ENCODE measurements at regions not wholly inside any gene's neighbourhood (a gene's known extent, or its start where the extent isn't known, plus 50 kb on each side); places are given as distances from the start of the nearest gene placed in this dataset.

DNA sequence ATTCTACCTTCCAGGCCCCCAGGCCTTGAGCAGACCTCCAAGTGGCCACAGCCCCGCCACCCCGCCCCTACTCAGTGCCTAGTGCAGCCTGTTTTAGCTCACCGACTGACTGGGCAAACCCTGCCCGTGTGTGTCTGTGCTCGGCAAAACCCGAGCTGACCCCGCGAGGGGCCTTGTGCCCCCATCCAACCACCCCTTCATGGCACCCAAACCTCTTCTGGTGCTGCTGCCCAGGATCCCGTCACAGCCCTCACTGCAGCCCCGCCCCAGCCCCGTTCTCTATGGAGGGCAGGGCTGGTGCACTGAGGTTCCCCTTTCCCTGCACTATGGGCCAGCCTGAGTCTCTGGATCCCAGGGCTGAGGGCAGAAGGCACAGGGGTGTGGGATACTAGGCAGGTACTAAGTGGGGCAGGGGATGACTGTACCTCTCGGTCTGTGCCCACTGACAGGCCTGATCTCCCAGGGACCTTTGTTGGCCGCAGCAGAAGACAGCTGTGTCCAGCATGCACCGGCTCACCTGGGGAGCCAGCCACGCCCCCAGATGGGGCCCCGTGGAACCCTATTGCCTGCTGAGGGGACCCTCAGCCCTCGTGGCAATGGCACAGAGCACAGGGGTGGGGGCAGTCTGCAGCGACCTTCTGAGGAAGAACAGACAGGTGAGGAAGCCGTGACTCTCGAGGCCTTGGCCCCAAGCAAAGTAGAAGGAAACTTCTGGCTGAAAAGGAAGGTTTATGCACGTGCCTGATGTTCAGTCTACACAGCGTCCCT is 69.9 kb upstream of the OTOS start:
- no peak for DNase-seq

- DNase-seq = no peak
Measured at GRCh38 chr2:240211096-240211495, 70.6 kb upstream of the OTOS start.

DNA sequence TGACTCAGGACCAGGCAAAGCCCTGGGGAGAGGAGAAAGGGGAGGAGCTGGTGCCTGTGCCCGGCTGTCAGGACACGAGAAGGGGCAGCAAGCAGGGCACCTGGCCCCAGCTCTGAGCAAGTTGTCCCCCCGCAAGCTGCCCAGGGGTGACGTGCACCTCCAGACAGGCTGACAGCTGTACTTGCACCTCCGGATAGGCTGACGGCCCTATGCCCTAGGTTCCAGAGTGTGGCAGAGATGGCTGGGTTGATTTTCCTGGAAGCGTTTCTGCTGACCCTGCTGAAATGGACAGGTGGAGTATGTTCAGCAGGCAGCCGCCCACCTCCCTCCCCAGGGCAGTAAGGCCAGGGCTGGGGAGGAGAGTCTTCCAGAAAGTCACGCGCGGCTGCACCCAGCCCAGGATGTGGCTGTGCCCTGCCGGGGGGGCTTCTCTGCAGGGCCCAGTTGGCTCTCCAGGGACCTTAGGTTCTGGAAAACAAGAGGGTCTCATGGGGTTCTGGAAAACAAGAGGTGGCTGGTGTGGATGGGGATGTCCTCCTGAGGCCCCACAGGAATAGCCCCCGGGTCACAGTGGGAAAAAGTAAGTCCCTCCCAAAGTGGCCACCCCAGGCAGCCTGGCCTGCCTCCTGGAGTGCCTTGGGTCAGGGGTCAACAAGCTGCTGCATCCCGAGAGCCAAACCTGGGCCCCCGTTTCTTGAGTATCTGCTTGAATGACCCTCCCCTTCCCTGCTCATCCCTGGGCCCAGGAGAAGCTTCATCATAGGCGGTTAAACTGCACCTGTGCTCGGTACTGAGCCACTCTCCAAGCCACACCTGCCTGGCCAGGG is 71.4 kb upstream of the OTOS start:
- no peak for DNase-seq

GRCh38 chr2:240212425-240213225 is 72.2 kb upstream of the OTOS start:
- DNase-seq = no peak

DNA sequence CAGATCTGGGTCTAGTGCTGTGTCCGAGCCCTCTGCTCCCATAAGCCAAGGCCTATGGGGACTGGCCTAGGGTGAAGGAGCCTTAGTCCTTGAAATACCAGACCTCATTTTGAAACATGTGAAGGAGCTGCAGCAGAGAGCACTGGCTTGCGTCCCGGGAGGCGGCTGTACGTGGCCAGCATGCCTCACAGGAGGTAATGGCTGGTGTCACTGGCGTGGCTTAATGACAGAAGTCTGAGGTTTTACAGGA is 72.7 kb upstream of the OTOS start:
- DNase-seq = no peak

GRCh38 chr2:240213476-240214421 is 73.3 kb upstream of the OTOS start:
- no peak for DNase-seq

DNA sequence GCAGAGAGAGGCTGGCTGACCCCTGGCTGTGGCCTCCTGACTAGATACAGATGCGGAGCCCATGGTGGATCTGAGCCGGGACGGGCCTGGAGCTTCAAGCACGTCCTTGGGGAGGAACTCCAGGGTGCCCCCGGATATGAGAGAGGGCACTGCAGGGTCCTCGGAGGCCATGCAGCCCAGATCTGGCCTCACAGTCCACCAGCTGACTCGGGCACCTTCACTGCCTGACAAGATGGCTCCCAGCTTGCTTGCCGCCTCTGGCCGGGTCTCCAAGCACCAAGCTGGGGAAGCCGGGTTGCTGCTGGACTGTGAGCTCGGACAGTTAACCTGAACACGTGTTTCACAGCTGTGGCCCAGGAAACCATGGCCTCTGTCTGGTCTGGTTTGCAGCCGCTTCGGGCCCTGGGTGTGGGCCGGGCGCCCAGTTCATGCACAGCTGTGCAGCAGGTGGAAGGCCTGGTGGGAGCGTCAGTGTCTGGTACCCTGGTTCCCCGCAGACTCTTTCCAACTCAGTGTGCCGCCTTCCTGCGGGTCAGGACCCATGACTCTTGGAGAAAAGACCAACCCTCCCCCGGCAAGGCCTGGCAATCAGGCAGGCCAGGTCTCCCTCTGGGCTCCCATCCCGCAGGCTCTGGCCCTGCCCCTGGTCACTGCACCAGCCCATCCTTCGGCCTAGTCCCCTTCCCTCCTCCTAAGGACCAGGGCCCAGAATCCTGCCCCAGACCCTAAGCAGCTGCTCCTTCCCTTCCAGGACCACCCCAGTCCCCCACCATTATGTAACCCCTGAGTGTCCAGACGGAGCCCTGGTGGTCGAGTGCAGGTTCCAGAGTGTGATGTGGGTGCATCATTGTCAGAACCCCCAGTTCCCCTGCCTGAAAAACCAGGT is 74.6 kb upstream of the OTOS start:
- DNase-seq = no peak

GRCh38 chr2:240215676-240216051 is 75.2 kb upstream of the OTOS start:
- DNase-seq = no peak

GRCh38 chr2:240216167-240216566 is 75.7 kb upstream of the OTOS start:
- no peak for DNase-seq

GRCh38 chr2:240217431-240218301 is 77.2 kb upstream of the OTOS start:
- no peak for DNase-seq

GRCh38 chr2:240219208-240219890 is 78.9 kb upstream of the OTOS start:
- no peak for DNase-seq

- DNase-seq = no peak
Measured at GRCh38 chr2:240220371-240220770, 79.9 kb upstream of the OTOS start.

GRCh38 chr2:240223631-240224030 is 83.2 kb upstream of the OTOS start:
- no peak for DNase-seq

DNA sequence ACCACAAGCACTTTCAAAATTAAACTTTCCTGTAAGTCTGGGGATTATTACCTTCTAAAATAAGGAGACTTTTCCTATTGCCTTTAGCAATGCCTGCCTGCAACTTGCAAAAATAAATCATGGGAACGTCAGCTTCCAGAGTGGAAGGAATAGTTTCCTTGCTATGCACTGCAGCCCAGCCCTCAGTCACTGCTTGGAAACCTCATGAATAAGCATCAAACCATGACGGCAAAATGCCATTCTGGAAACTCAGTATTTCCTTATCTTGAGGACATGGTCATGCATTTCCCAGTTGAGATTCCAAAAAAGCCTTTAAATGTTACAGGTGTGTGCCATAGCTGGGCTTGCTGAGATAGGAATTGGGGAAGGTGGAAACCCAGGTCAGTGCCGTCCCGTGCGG is 84.2 kb upstream of the OTOS start:
- no peak for DNase-seq

DNA sequence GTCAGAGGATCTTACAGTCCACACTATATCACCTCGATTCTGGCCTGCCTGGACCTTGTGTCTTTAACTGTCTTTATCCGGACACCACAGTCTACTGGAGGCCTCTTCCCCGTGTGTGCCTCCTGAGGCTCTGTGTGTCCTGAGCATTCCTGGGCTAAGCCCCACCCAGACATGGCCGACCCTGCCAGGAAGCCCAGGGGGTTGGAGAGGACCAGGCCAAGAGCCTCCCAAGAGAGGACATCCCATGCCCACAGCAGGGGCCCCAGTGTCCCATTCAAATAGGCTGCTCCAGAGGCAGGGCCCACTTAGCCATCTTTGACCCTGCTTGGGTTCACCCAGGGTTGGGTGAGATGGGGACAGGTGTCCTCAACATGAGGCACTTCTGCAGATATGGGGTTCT is 84.7 kb upstream of the OTOS start:
- DNase-seq = no peak

GRCh38 chr2:240225660-240226475 is 85.4 kb upstream of the OTOS start:
- DNase-seq = no peak

DNA sequence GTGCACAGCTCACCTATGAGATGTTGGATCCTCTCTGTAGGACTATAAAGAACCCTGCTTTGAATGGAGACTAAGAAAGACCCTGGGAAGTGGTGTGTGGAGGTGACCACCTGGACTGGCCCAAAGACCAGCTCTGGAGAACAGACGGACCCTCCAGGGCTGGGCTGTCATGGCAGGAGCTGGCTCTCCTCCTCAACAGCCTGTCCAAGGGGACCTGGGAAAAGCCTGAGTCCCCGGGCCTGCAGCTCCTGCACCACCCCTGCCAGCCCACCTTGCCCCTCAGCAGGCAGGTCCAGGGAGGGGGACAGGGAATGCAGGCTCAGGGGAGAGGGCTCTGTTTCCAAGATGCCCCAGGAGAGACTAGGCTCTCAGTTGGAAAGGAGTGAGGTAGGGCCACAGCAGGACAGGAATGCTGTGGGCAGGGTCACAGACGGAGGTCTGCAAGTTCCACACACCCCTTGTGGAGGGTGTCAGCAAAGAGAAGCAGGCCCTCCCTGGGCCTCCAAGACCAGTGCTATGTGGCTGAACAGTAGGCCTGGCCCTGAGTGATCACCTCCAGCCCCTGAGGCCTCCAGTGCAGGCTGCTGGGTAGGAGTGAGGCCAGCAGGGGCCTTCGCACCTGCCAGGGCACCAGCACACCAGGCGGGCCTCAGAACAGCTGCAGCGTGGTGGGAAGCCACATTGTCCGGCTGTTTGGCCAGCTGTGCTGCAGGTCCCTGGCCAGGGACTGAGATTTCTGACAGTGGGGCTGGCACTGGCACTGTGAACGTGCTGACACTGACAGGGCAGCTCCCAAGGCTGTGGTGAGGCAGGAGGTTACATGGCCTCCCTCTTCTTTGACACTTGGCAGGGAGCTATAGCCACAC is 86.4 kb upstream of the OTOS start:
- no peak for DNase-seq
